ENCODE measurements at regions not wholly inside any gene's neighbourhood (a gene's known extent, or its start where the extent isn't known, plus 50 kb on each side); places are given as distances from the start of the nearest gene placed in this dataset.
"Not testable (repeated sequence)": the region's sequence is repeated elsewhere in the genome, so short reads cannot be mapped to it uniquely, and the experiment has no call there.

DNA sequence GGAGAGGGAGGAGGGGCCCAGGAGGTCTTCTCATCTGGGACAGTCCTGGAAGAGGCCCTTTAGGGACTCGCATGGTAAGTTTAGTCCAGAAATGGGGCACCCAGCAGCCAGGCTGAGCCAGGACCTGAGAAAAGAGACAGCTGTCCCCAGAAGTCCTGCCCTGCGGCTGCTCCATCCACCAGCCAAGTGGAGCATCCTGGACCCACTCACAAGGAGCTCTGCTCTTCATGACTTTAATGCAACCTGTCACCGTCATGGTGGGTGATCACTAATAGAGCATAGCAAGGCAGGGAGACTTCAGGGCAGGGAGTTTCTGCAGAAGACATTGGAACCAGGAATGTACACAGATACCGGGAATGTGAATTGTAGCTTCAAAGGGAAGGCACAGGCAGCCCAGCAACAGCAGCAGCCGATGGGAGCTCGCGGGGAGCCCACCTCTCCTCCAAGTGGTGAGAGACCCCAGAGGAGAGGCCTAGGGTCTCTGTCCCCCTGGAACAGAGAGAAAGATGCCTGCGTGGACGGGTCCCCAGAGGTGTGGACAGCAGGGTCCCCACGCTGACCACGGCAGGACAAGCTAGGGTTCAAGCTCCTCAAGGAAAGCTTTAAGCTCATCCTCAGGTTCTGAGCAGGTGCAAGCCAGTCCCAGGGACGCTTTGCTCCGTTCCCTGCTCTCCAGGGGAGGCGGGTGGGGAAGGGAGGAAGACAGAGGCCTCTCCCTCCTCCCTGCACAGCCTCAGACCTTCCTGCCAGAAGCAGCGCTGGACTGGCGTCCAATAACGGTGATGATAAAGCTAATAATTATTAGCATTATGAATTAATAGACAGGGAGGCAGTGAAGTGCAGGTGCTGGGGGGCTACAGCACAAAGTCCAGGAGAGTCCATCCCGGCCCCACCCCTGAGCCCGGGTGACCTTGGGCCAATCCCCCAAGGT, 335.3 kb downstream of the ADGRD1 start:
- DNase-seq (ENCODE audit: low read depth in 2 of 2): not testable (repeated sequence)

GRCh38 chr12:131289807-131290206, 336.1 kb downstream of the ADGRD1 start:
- DNase-seq (ENCODE audit: low read depth in 2 of 2): not testable (repeated sequence)

GRCh38 chr12:131290255-131290959, 336.7 kb downstream of the ADGRD1 start:
- DNase-seq (ENCODE audit: low read depth in 2 of 2): no peak

- DNase-seq (ENCODE audit: low read depth in 2 of 2): not testable (repeated sequence)
Observed at GRCh38 chr12:131293071-131294015, 339.6 kb downstream of the ADGRD1 start.

DNA sequence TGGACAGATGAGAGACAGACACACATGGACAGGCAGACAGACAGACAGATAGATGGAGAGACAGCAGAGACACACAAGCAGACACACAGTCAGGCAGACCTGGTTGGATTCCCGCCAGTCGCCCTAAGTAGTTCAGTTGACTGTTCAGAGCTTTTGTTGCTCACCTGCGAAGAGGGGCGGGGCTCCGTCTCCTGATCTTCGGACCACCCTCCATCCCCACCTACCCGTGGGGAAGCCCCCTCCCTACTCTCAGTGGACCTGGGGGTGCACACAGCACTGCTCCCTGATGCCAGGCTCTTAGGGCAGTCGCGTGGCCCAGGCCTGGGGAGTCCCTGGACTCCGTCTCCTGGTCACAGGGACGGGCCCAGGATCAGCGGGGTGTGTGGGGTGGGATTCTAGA, 341.0 kb downstream of the ADGRD1 start:
- DNase-seq (ENCODE audit: low read depth in 2 of 2): not testable (repeated sequence)

- DNase-seq (ENCODE audit: low read depth in 2 of 2): not testable (repeated sequence)
Observed at GRCh38 chr12:131295117-131295516, 341.4 kb downstream of the ADGRD1 start.

GRCh38 chr12:131295559-131295958, 341.9 kb downstream of the ADGRD1 start:
- DNase-seq (ENCODE audit: low read depth in 2 of 2): not testable (repeated sequence)

DNA sequence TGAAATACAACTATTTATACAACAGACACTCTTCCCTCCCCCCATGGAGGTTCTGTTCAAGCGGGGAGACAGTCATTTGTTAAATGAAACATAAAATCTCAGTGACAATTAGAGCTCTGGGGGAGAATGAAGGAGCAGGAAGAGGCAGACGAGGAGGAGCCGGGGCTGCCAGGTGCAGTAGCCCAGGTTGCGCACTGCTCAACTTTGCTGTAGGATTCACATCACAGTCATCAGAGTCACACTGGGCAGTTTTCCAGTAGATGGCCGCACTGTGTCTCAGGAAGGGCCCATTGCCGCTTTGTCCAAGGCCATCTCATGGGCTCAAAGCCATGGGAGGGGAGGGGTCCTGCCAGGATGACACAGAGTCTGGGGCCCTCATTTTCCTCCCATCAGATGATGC, 342.4 kb downstream of the ADGRD1 start:
- not testable (repeated sequence) for DNase-seq (ENCODE audit: low read depth in 2 of 2)

- DNase-seq (ENCODE audit: low read depth in 2 of 2): not testable (repeated sequence)
Observed at GRCh38 chr12:131296651-131297050, 342.9 kb downstream of the ADGRD1 start.

DNA sequence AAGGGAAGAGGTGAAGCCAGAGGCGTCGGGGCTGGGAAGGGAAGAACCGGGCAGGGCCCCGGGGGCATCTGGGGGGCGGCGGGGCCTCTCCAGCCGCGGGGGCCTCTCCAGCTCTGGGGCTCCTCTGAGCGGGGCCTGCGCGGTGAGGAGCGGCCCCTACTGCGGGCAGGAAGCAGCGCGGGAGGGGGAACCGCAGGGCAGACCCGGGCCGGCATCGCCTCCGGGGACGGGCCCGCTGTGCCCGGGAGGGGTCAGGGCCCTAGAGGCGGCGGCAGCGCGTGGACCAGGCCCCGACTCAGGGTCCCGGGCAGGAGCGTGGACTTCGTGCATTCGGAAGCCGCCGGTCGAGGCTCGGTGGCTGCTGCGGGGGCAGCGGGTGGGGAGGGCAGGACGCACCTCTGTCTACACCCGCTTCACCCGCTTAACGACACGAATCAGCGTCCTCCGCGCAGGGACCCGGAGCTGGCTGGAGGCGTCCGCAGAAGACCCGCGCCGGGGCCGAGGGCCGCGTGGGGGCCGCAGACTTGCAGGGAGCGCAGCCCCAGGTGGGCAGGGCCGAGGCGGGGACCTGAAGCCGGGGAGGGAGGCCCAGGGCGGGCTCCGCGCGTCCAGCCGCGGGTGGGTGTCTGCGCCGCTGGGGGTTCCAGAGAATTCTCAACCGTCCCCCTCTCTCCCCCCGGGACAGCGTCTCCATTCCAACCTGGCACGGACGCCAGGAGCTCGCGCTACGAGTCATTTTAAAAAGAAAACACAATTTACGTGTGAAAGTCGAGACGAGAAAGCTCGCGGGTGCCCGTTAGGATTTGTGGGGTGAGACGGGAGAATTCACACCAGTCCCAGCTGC, 345.0 kb downstream of the ADGRD1 start:
- not testable (repeated sequence) for DNase-seq (ENCODE audit: low read depth in 2 of 2)

DNA sequence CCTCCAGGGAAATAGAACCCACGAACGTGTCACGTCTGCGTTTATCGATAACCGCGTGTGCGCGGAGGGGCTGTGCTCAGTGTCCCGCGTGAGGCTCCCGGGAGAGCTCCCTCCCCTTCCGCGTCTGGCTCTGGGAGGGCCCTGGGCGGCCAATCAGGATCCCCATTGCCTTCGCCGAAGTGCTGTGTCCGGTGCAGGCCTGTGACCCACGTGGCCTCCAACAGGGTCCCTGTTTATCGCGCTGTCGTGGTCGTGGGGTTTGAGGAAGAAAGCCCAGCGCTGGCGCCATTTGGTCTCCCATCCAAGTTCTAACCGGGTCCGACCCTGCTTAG, 345.6 kb downstream of the ADGRD1 start:
- not testable (repeated sequence) for DNase-seq (ENCODE audit: low read depth in 2 of 2)

- not testable (repeated sequence) for DNase-seq (ENCODE audit: low read depth in 2 of 2)
Observed at GRCh38 chr12:131303576-131303975, 349.9 kb downstream of the ADGRD1 start.

DNA sequence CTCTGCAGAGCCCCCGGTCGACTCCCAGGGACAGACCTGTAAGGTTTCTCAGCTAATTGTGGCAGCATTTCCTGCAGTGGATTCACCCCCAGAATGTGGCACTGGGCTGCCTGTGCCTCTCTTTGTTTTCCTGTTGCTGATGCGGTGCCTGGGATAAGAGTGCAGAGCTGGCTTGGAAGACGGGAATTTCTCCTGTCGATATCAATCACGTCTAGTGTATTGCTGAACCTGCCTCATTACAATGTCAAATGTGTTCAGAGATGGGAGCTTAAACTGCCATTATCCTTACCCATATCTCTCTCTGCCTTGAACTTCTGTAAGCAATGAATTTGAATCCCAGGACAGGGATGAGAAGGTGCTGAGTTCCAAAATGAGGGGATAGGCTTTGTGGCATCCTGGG, 350.9 kb downstream of the ADGRD1 start:
- DNase-seq (ENCODE audit: low read depth in 2 of 2): not testable (repeated sequence)

GRCh38 chr12:131309700-131310099, 356.0 kb downstream of the ADGRD1 start:
- DNase-seq (ENCODE audit: low read depth in 2 of 2): no peak

DNA sequence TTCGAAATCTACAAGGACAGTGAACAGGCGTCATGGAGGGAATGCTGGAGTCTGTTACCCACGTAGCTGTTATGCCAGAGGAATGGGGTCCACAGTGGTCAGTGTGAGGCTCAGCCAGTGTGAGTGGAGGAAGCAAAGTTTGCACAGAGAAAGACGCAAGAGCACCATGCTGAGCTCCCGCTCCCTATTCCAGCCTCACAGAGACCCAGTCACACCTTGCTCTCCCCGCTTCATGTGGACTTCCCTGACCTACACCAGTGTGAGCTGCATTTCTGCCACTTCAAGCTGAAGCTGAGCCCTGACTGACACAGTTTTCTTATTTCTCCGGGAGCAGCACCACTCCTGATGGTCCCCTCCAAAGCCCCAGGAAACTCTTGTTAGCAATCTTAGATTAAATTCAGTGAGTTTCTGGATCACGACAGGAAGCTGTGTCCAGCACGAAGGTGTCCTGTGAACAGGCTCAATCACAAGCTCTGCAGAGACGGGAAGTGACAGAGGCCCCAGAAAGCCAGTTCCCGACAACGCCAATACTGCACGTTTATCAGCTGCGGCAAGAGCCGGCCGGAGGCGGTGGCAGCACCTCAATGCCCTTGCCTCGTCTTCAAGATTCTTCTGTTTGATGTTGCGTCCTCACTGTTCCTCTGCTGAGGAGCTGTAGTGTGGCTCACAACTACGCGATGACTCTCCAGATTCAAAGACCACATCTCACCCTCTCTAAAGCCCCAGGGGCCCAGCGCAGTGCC, 356.7 kb downstream of the ADGRD1 start:
- DNase-seq (ENCODE audit: low read depth in 2 of 2): not testable (repeated sequence)

DNA sequence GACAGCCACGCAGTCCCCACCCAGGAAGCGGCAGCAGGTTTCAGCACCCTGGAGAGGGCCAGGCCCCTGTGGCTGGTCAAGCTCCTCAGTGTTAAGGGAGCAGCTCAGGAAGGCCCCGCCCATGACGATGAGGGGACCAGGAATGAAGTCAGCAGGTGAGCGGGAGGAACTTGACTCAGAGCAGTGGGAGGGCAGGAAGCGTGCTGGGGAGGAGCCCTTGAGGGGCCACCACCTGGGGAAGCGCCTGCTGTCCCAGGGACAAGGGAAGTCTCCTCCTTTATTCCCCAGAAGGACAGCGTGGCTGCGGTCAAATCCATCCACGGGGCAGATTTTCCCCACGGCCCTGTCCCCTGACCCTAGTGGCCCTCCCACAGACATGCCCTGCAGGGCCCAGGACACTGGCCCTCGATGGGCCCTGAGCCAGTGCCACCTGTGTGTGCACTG, 357.6 kb downstream of the ADGRD1 start:
- peak; percentile 8 to 9 for DNase-seq (ENCODE audit: low read depth in 2 of 2)

- no peak for DNase-seq (ENCODE audit: low read depth in 2 of 2)
Observed at GRCh38 chr12:131311764-131312163, 358.1 kb downstream of the ADGRD1 start.

GRCh38 chr12:131312382-131312781, 358.7 kb downstream of the ADGRD1 start:
- DNase-seq (ENCODE audit: low read depth in 2 of 2): not testable (repeated sequence)

GRCh38 chr12:131312793-131313545, 359.3 kb downstream of the ADGRD1 start:
- DNase-seq (ENCODE audit: low read depth in 2 of 2): no peak
